ENCODE measurements at regions not wholly inside any gene's neighbourhood (a gene's known extent, or its start where the extent isn't known, plus 50 kb on each side); places are given as distances from the start of the nearest gene placed in this dataset.

- no peak overlapping the region for H2AFZ ChIP-seq (ENCODE audit: low read length)
- no peak overlapping the region for H3K4me3 ChIP-seq (replicated peaks in 1 of 3; ENCODE audit: insufficient read depth in 1 of 3, low read depth in 2 of 3, low read length in 3 of 3)
- no peaks in the 10 kb centered on the region for H3K27me3 ChIP-seq (ENCODE audit: control insufficient read depth in 1 of 2, insufficient read depth in 2 of 2, low read length in 2 of 2)
- FAIRE-seq (no peak), ATAC-seq (no peak), DNase-seq (ENCODE audit: low spot score) (no peak)
- H3K36me3 ChIP-seq (replicated peaks in 1 of 2; ENCODE audit: control insufficient read depth in 1 of 2, insufficient read depth in 2 of 2, low read length in 2 of 2), result no peaks in the 10 kb centered on the region
- H4K20me1 ChIP-seq (ENCODE audit: insufficient read depth, low read length), result no peaks in the 10 kb centered on the region
- in situ Hi-C loops (cut with HindIII; ENCODE audit: extremely low pct_ligation_motif_present, low pct_unique_long_range_greater_than_20kb) (no loop called here), intact Hi-C loops (cut with micrococcal nuclease; ENCODE audit: unreplicated experiment) (no loop called here)
- no peaks in the 10 kb centered on the region for H3K79me2 ChIP-seq (ENCODE audit: insufficient read depth, low read length)
- CTCF ChIA-PET (ENCODE audit: low intra/inter-chr PET ratio, low total read pairs), result no interaction called here
- no peaks in the 10 kb centered on the region for H3K9me3 ChIP-seq (ENCODE audit: low read length)
- H3K27ac ChIP-seq (ENCODE audit: extremely low read length, insufficient read depth, low read length), result no peak overlapping the region
- WGBS (ENCODE audit: low lambda C conversion rate), result 0% methylated on average over 1 of the region's 1 CpG
- H3K4me2 ChIP-seq (ENCODE audit: low read depth, low read length), result no peak overlapping the region
- POLR2A ChIA-PET, result no interaction called here
- H3K4me1 ChIP-seq (ENCODE audit: insufficient read depth, low read length), result no peaks in the 10 kb centered on the region
- H3K9ac ChIP-seq (ENCODE audit: insufficient read depth, low read depth, low read length), result no peak overlapping the region
- no TSS peak for BruUV-seq (replicated peaks)
- TF ChIP-seq RNF219 (CRISPR knock-in tag; IDR thresholded peaks at IDR 0.05) (no peak), ZNF383 (CRISPR knock-in tag; IDR thresholded peaks at IDR 0.05; ENCODE audit: borderline replicate concordance) (no peak)
- TF ChIP-seq, protein P1, sequence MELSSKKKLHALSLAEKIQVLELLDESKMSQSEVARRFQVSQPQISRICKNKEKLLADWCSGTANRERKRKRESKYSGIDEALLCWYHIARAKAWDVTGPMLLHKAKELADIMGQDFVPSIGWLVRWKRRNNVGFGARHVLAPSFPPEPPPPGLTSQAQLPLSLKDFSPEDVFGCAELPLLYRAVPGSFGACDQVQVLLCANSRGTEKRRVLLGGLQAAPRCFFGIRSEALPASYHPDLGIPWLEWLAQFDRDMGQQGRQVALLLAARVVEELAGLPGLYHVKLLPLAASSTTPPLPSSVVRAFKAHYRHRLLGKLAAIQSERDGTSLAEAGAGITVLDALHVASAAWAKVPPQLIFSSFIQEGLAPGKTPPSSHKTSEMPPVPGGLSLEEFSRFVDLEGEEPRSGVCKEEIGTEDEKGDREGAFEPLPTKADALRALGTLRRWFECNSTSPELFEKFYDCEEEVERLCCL (CRISPR knock-in tag; IDR thresholded peaks at IDR 0.05; ENCODE audit: borderline replicate concordance), result no peak
These were observed 117.6 kb upstream of the CHMP2B start for GRCh38 chr3:87109465-87109864.

GRCh38 chr3:87101861-87102625, 111.1 kb upstream of the VGLL3 start:
- Histone ChIP-seq H2AFZ (ENCODE audit: low read length) (no peak overlapping the region), H3K36me3 (replicated peaks in 1 of 2; ENCODE audit: control insufficient read depth in 1 of 2, insufficient read depth in 2 of 2, low read length in 2 of 2) (no peaks in the 10 kb centered on the region), H3K27me3 (ENCODE audit: control insufficient read depth in 1 of 2, insufficient read depth in 2 of 2, low read length in 2 of 2) (no peaks in the 10 kb centered on the region), H3K4me2 (ENCODE audit: low read depth, low read length) (no peak overlapping the region), H3K9ac (ENCODE audit: insufficient read depth, low read depth, low read length) (no peak overlapping the region), H4K20me1 (ENCODE audit: insufficient read depth, low read length) (no peaks in the 10 kb centered on the region), H3K4me1 (ENCODE audit: insufficient read depth, low read length) (no peaks in the 10 kb centered on the region), H3K9me3 (ENCODE audit: low read length) (no peaks in the 10 kb centered on the region), H3K27ac (ENCODE audit: extremely low read length, insufficient read depth, low read length) (no peak overlapping the region), H3K4me3 (replicated peaks in 1 of 3; ENCODE audit: insufficient read depth in 1 of 3, low read depth in 2 of 3, low read length in 3 of 3) (no peak overlapping the region), H3K79me2 (ENCODE audit: insufficient read depth, low read length) (no peaks in the 10 kb centered on the region)
- DNase-seq (ENCODE audit: low spot score), result no peak
- ChIA-PET CTCF (ENCODE audit: low intra/inter-chr PET ratio, low total read pairs) (no interaction called here), POLR2A (no interaction called here)
- TF ChIP-seq NFRKB (IDR thresholded peaks at IDR 0.05), result no peak
- no peak for TF ChIP-seq ZNF589 (CRISPR knock-in tag; conservative IDR thresholded peaks at IDR 0.05)
- TF ChIP-seq KDM3A (CRISPR knock-in tag; IDR thresholded peaks at IDR 0.05; ENCODE audit: low read depth), result no peak
- TF ChIP-seq MAZ (IDR thresholded peaks at IDR 0.05; ENCODE audit: borderline replicate concordance, low read depth, low read length), result no peak
- TF ChIP-seq MAZ (CRISPR knock-in tag; IDR thresholded peaks at IDR 0.05; ENCODE audit: low read depth), result no peak
- no peak for TF ChIP-seq MED13 (CRISPR knock-in tag; IDR thresholded peaks at IDR 0.05)
- TF ChIP-seq KLF11 (CRISPR knock-in tag; IDR thresholded peaks at IDR 0.05), result no peak
- TF ChIP-seq, protein P2, sequence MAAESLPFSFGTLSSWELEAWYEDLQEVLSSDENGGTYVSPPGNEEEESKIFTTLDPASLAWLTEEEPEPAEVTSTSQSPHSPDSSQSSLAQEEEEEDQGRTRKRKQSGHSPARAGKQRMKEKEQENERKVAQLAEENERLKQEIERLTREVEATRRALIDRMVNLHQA (CRISPR knock-in tag; IDR thresholded peaks at IDR 0.05), result no peak
- ATAC-seq, result no peak
- no peak for FAIRE-seq
- no TSS peak for BruUV-seq (replicated peaks)
- intact Hi-C loops (cut with micrococcal nuclease; ENCODE audit: unreplicated experiment), result no loop called here
- WGBS (ENCODE audit: low lambda C conversion rate), result 35% methylated on average over 6 of the region's 6 CpGs
- in situ Hi-C loops (cut with HindIII; ENCODE audit: extremely low pct_ligation_motif_present, low pct_unique_long_range_greater_than_20kb), result no loop called here
